ENCODE measurements at regions not wholly inside any gene's neighbourhood (a gene's known extent, or its start where the extent isn't known, plus 50 kb on each side); places are given as distances from the start of the nearest gene placed in this dataset.

- TF ChIP-seq CTCF (IDR thresholded peaks at IDR 0.05) (no peak), POLR2A (IDR thresholded peaks at IDR 0.05) (no peak)
Measured at GRCh38 chr2:150150144-150150543, 337.3 kb downstream of the RND3 start.
